K562 (cell line): ENCODE measurements at regions not wholly inside any gene's neighbourhood (a gene's known extent, or its start where the extent isn't known, plus 50 kb on each side); places are given as distances from the start of the nearest gene placed in this dataset.

Source experiments
- FOXJ2 ChIP-seq: fragments of 200-800 bp; sonication (Bioruptor generic); IDR thresholded peaks from 2 replicates; pipeline ENCODE4 v1.6.1; 2016; ENCODE audit warnings: missing genetic modification characterization, missing compliant biosample characterization
- GABPA ChIP-seq: fragments of 200-800 bp; sonication (Bioruptor generic); conservative IDR thresholded peaks from 2 replicates; pipeline ENCODE4 v1.6.1; 2016; ENCODE audit warnings: low read depth, missing genetic modification characterization, missing compliant biosample characterization
- GATAD2A ChIP-seq: fragments of 450-650 bp; IDR thresholded peaks from 2 replicates; pipeline ENCODE4 v1.6.1; 2017
- JUN ChIP-seq, 2 experiments: sonication (generic) in 1 of 2; formaldehyde crosslinking in 1 of 2; IDR thresholded peaks; 2 replicates each; pipeline versions ENCODE4 v1.6.1 to v1.8.0; 2012 to 2022; ENCODE audit warnings: borderline replicate concordance in 2 of 2, mild to moderate bottlenecking in 2 of 2, improper control_type of control experiment in 1 of 2, low read depth in 1 of 2, low read length in 1 of 2, missing genetic modification reagents in 1 of 2
- MAZ ChIP-seq, 2 experiments: fragments of 450-650 bp in 1 of 2; sonication (generic) in 1 of 2; formaldehyde crosslinking; IDR thresholded peaks in 1 of 2; conservative IDR thresholded peaks in 1 of 2; 2 replicates each; pipeline versions ENCODE4 v1.4.0 to v1.5.0; 2020; ENCODE audit warnings: mild to moderate bottlenecking in 1 of 2, missing genetic modification reagents in 1 of 2
- SP2 ChIP-seq: IDR thresholded peaks from 2 replicates; pipeline ENCODE4 v1.6.1; 2011; ENCODE audit warnings: mild to moderate bottlenecking, low read depth, low read length, moderate library complexity; ENCODE audit not compliant: poor library complexity, severe bottlenecking; ENCODE audit errors: extremely low read depth
- ZNF778 ChIP-seq: fragments of 450-650 bp; formaldehyde crosslinking; IDR thresholded peaks from 2 replicates; pipeline ENCODE4 v1.4.0; 2020; ENCODE audit warnings: mild to moderate bottlenecking, moderate library complexity
- TF ChIP-seq, protein P1 (sequence below): sonication (generic); formaldehyde crosslinking; IDR thresholded peaks from 2 replicates; pipeline ENCODE4 v1.8.1; 2023; ENCODE audit warnings: mild to moderate bottlenecking, missing genetic modification reagents
- TF ChIP-seq, protein P2 (sequence below): fragments of 450-650 bp; IDR thresholded peaks from 2 replicates; pipeline ENCODE4 v1.6.1; 2016; ENCODE audit warnings: low read depth, mild to moderate bottlenecking, moderate library complexity

DNA sequence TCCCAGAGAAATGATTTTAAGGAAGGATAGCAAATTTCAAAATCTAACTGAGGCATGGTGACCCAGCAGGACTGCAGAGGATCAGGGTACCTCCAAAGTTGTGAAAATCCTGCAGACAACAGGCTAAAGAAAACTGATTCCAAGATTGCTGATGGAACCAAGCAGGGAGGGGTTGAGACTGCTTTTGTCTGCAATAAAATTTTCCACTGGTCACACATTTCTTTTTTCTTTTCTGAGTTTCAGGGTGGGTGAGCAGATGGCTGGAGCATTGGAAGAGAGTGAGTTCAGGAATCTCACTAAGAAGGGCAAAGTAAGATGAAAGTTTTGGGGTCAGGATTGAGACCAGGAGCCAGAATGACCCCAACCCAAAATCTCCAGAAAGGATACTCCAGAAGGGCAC is 321.0 kb downstream of the TNS1 start:
- TF ChIP-seq GABPA (tag) (no peak), MAZ (CRISPR knock-in tag; conservative IDR thresholded peaks at IDR 0.05 in 1 of 2, IDR thresholded peaks at IDR 0.05 in 1 of 2) (no peak), SP2 (no peak), ZNF778 (CRISPR knock-in tag) (no peak), FOXJ2 (tag) (no peak), GATAD2A (no peak), JUN (IDR thresholded peaks at IDR 0.05; ENCODE audit: borderline replicate concordance, low read depth, low read length) (no peak), JUN (CRISPR knock-in tag; IDR thresholded peaks at IDR 0.05; ENCODE audit: borderline replicate concordance) (no peak)
- TF ChIP-seq, protein P1, sequence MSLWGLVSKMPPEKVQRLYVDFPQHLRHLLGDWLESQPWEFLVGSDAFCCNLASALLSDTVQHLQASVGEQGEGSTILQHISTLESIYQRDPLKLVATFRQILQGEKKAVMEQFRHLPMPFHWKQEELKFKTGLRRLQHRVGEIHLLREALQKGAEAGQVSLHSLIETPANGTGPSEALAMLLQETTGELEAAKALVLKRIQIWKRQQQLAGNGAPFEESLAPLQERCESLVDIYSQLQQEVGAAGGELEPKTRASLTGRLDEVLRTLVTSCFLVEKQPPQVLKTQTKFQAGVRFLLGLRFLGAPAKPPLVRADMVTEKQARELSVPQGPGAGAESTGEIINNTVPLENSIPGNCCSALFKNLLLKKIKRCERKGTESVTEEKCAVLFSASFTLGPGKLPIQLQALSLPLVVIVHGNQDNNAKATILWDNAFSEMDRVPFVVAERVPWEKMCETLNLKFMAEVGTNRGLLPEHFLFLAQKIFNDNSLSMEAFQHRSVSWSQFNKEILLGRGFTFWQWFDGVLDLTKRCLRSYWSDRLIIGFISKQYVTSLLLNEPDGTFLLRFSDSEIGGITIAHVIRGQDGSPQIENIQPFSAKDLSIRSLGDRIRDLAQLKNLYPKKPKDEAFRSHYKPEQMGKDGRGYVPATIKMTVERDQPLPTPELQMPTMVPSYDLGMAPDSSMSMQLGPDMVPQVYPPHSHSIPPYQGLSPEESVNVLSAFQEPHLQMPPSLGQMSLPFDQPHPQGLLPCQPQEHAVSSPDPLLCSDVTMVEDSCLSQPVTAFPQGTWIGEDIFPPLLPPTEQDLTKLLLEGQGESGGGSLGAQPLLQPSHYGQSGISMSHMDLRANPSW: no peak
- TF ChIP-seq, protein P2, sequence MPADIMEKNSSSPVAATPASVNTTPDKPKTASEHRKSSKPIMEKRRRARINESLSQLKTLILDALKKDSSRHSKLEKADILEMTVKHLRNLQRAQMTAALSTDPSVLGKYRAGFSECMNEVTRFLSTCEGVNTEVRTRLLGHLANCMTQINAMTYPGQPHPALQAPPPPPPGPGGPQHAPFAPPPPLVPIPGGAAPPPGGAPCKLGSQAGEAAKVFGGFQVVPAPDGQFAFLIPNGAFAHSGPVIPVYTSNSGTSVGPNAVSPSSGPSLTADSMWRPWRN: no peak
